NOMO-1 treated with DMSO at 0.1 percent for 48 hours (cell line): ENCODE measurements at regions not wholly inside any gene's neighbourhood (a gene's known extent, or its start where the extent isn't known, plus 50 kb on each side); places are given as distances from the start of the nearest gene placed in this dataset.

ENCODE experiments used
- DNase-seq: peaks from one replicate; lab custom pipeline; 2025; ENCODE audit not compliant: unreplicated experiment; lab: John Stamatoyannopoulos, UW

GRCh38 chr15:91517491-91518200 is 335.9 kb upstream of the SLCO3A1 start:
- DNase-seq = no peak

- no peak for DNase-seq
These were observed 332.7 kb upstream of the SLCO3A1 start for GRCh38 chr15:91520850-91521249.

- no peak for DNase-seq
These were observed 332.0 kb upstream of the SLCO3A1 start for GRCh38 chr15:91521548-91521947.

GRCh38 chr15:91521996-91522395 is 331.5 kb upstream of the SLCO3A1 start:
- no peak for DNase-seq

- DNase-seq = no peak
These were observed 330.7 kb upstream of the SLCO3A1 start for GRCh38 chr15:91522605-91523332.

GRCh38 chr15:91523596-91523995 is 329.9 kb upstream of the SLCO3A1 start:
- no peak for DNase-seq

GRCh38 chr15:91524534-91524933 is 329.0 kb upstream of the SLCO3A1 start:
- DNase-seq = no peak

- no peak for DNase-seq
These were observed 327.8 kb upstream of the SLCO3A1 start for GRCh38 chr15:91525751-91526150.

GRCh38 chr15:91526424-91526823 is 327.1 kb upstream of the SLCO3A1 start:
- DNase-seq = no peak

- DNase-seq = no peak
These were observed 324.7 kb upstream of the SLCO3A1 start for GRCh38 chr15:91528801-91529200.

GRCh38 chr15:91529534-91529933 is 324.0 kb upstream of the SLCO3A1 start:
- DNase-seq = no peak

- no peak for DNase-seq
These were observed 323.2 kb upstream of the SLCO3A1 start for GRCh38 chr15:91530279-91530678.

GRCh38 chr15:91530956-91531582 is 322.4 kb upstream of the SLCO3A1 start:
- DNase-seq = no peak

GRCh38 chr15:91534235-91534634 is 319.3 kb upstream of the SLCO3A1 start:
- DNase-seq = no peak

GRCh38 chr15:91534976-91535375 is 318.5 kb upstream of the SLCO3A1 start:
- DNase-seq = no peak

- DNase-seq = no peak
These were observed 317.5 kb upstream of the SLCO3A1 start for GRCh38 chr15:91535856-91536500.

GRCh38 chr15:91537856-91538255 is 315.7 kb upstream of the SLCO3A1 start:
- no peak for DNase-seq

GRCh38 chr15:91538782-91539181 is 314.7 kb upstream of the SLCO3A1 start:
- DNase-seq = no peak

GRCh38 chr15:91541286-91541685 is 312.2 kb upstream of the SLCO3A1 start:
- no peak for DNase-seq

GRCh38 chr15:91542226-91542625 is 311.3 kb upstream of the SLCO3A1 start:
- DNase-seq = no peak

GRCh38 chr15:91547356-91547755 is 306.2 kb upstream of the SLCO3A1 start:
- no peak for DNase-seq

GRCh38 chr15:91548549-91548948 is 305.0 kb upstream of the SLCO3A1 start:
- no peak for DNase-seq
